ENCODE measurements at regions not wholly inside any gene's neighbourhood (a gene's known extent, or its start where the extent isn't known, plus 50 kb on each side); places are given as distances from the start of the nearest gene placed in this dataset.

GRCh38 chr20:48374991-48375595 is 452.7 kb downstream of the PREX1 start:
- TF ChIP-seq CTCF (IDR thresholded peaks at IDR 0.05; ENCODE audit: low read depth, low read length, poor library complexity, severe bottlenecking) (no peak), EZH2phosphoT487 (IDR thresholded peaks at IDR 0.05; ENCODE audit: borderline replicate concordance, low read length) (no peak)
